Endothelial cell (in vitro differentiated cells): ENCODE measurements at regions not wholly inside any gene's neighbourhood (a gene's known extent, or its start where the extent isn't known, plus 50 kb on each side); places are given as distances from the start of the nearest gene placed in this dataset.
A peak's percentile ranks its signal among the peaks of the same experiment; 100 is the strongest.

Experiments
- DNase-seq: peaks from one replicate; pipeline ENCODE4 v3.0.0; 2021; ENCODE audit warnings: low spot score
- H3K27ac Mint-ChIP-seq: one replicate; pipeline ENCODE4 v1.8.0; 2021; ENCODE audit warnings: mixed read lengths, inconsistent platforms; ENCODE audit not compliant: unreplicated experiment
- H3K27me3 Mint-ChIP-seq: one replicate; pipeline ENCODE4 v1.8.0; 2021; ENCODE audit warnings: mild to moderate bottlenecking, moderate library complexity, mixed read lengths, inconsistent platforms; ENCODE audit not compliant: unreplicated experiment
- H3K36me3 Mint-ChIP-seq: one replicate; pipeline ENCODE4 v1.8.0; 2021; ENCODE audit warnings: mild to moderate bottlenecking, low read depth, mixed read lengths, inconsistent platforms; ENCODE audit not compliant: unreplicated experiment
- H3K4me1 Mint-ChIP-seq: one replicate; pipeline ENCODE4 v1.8.0; 2021; ENCODE audit warnings: mild to moderate bottlenecking, mixed read lengths, inconsistent platforms; ENCODE audit not compliant: unreplicated experiment
- H3K4me3 Mint-ChIP-seq: one replicate; pipeline ENCODE4 v1.8.0; 2021; ENCODE audit warnings: mild to moderate bottlenecking, mixed read lengths, inconsistent platforms; ENCODE audit not compliant: unreplicated experiment
- H3K9me3 Mint-ChIP-seq: one replicate; pipeline ENCODE4 v1.8.0; 2021; ENCODE audit warnings: mixed read lengths, inconsistent platforms; ENCODE audit not compliant: unreplicated experiment
- CTCF ChIP-seq: fragments of 200-600 bp; sonication (generic); IDR thresholded peaks from one replicate; pipeline ENCODE4 v1.5.0; 2021; ENCODE audit warnings: antibody characterized with exemption; ENCODE audit not compliant: unreplicated experiment

- no peak for TF ChIP-seq CTCF
- no peak for DNase-seq
- Mint-ChIP-seq H3K36me3 (no peaks in the 10 kb centered on the region), H3K27me3 (peaks cover 3% of the 10 kb centered on the region), H3K4me3 (no peak overlapping the region), H3K4me1 (peaks cover 4% of the 10 kb centered on the region), H3K27ac (no peak overlapping the region), H3K9me3 (no peaks in the 10 kb centered on the region)
These were observed 548.4 kb upstream of the JARID2 start for GRCh38 chr6:14697427-14697826.

GRCh38 chr6:14699803-14700601 lies 545.9 kb upstream of the JARID2 start:
- peaks cover 3% of the 10 kb centered on the region for H3K27me3 Mint-ChIP-seq
- H3K36me3 Mint-ChIP-seq: no peaks in the 10 kb centered on the region
- no peaks in the 10 kb centered on the region for H3K9me3 Mint-ChIP-seq
- DNase-seq: no peak
- TF ChIP-seq CTCF: no peak
- no peak overlapping the region for H3K27ac Mint-ChIP-seq
- H3K4me3 Mint-ChIP-seq: no peak overlapping the region
- H3K4me1 Mint-ChIP-seq: peaks cover 1% of the 10 kb centered on the region

- no peaks in the 10 kb centered on the region for H3K9me3 Mint-ChIP-seq
These were observed 543.9 kb upstream of the JARID2 start for GRCh38 chr6:14701946-14702345.

GRCh38 chr6:14702678-14703077 lies 543.2 kb upstream of the JARID2 start:
- peaks cover 2% of the 10 kb centered on the region for H3K27me3 Mint-ChIP-seq
- H3K27ac Mint-ChIP-seq: no peak overlapping the region
- H3K9me3 Mint-ChIP-seq: no peaks in the 10 kb centered on the region
- TF ChIP-seq CTCF: peak; percentile 16
- no peak overlapping the region for H3K4me3 Mint-ChIP-seq
- H3K36me3 Mint-ChIP-seq: no peaks in the 10 kb centered on the region
- no peak for DNase-seq
- no peaks in the 10 kb centered on the region for H3K4me1 Mint-ChIP-seq

More at GRCh38 chr6:14701946-14702345, 543.9 kb upstream of the JARID2 start:
- Mint-ChIP-seq H3K27ac (no peak overlapping the region), H3K27me3 (peaks cover 3% of the 10 kb centered on the region), H3K4me1 (no peaks in the 10 kb centered on the region), H3K36me3 (no peaks in the 10 kb centered on the region), H3K4me3 (no peak overlapping the region)
- DNase-seq: no peak
- no peak for TF ChIP-seq CTCF

- Mint-ChIP-seq H3K36me3 (no peaks in the 10 kb centered on the region), H3K27me3 (peaks cover 2% of the 10 kb centered on the region), H3K27ac (no peak overlapping the region), H3K4me3 (no peak overlapping the region), H3K4me1 (peaks cover 5% of the 10 kb centered on the region), H3K9me3 (no peaks in the 10 kb centered on the region)
- TF ChIP-seq CTCF: no peak
- no peak for DNase-seq
These were observed 542.3 kb upstream of the JARID2 start for GRCh38 chr6:14703586-14703985.
